ENCODE measurements at regions not wholly inside any gene's neighbourhood (a gene's known extent, or its start where the extent isn't known, plus 50 kb on each side); places are given as distances from the start of the nearest gene placed in this dataset.
A peak's percentile ranks its signal among the peaks of the same experiment; 100 is the strongest.
"Not testable (repeated sequence)": the region's sequence is repeated elsewhere in the genome, so short reads cannot be mapped to it uniquely, and the experiment has no call there.

GRCh38 chr4:86523333-86523732 is 70.8 kb upstream of the PTPN13 start:
- DNase-seq (ENCODE audit: low read depth, low spot score) = no peak

GRCh38 chr4:86527713-86528112 is 66.4 kb upstream of the PTPN13 start:
- DNase-seq (ENCODE audit: low read depth, low spot score) = not testable (repeated sequence)

- DNase-seq (ENCODE audit: low read depth, low spot score) = no peak
Observed at GRCh38 chr4:86529436-86529835, 64.7 kb upstream of the PTPN13 start.

GRCh38 chr4:86530183-86530582 is 63.9 kb upstream of the PTPN13 start:
- no peak for DNase-seq (ENCODE audit: low read depth, low spot score)

GRCh38 chr4:86531440-86531839 is 62.7 kb upstream of the PTPN13 start:
- no peak for DNase-seq (ENCODE audit: low read depth, low spot score)

GRCh38 chr4:86532851-86533250 is 61.3 kb upstream of the PTPN13 start:
- DNase-seq (ENCODE audit: low read depth, low spot score) = no peak

GRCh38 chr4:86536151-86536550 is 58.0 kb upstream of the PTPN13 start:
- no peak for DNase-seq (ENCODE audit: low read depth, low spot score)

- DNase-seq (ENCODE audit: low read depth, low spot score) = no peak
Observed at GRCh38 chr4:86542319-86543027, 51.6 kb upstream of the PTPN13 start.

GRCh38 chr4:86543080-86543479 is 51.0 kb upstream of the PTPN13 start:
- DNase-seq (ENCODE audit: low read depth, low spot score) = no peak

- peak; percentile 60 for DNase-seq (ENCODE audit: low read depth, low spot score)
Observed at GRCh38 chr4:86543560-86544309, 50.4 kb upstream of the PTPN13 start.

GRCh38 chr4:86544310-86544966 is 49.7 kb upstream of the PTPN13 start:
- DNase-seq (ENCODE audit: low read depth, low spot score) = no peak
